GM19239 (cell line): ENCODE measurements at regions not wholly inside any gene's neighbourhood (a gene's known extent, or its start where the extent isn't known, plus 50 kb on each side); places are given as distances from the start of the nearest gene placed in this dataset.

ENCODE experiments used
- DNase-seq: peaks from one replicate; pipeline ENCODE4 v3.0.0; 2011; ENCODE audit warnings: low spot score; ENCODE audit not compliant: insufficient read length
- FAIRE-seq: peaks from 2 replicates; lab custom pipeline; 2011; peaks lifted over from hg19 to GRCh38; lab: Jason Lieb, UNC

GRCh38 chr2:160838147-160838546, 322.1 kb upstream of the TANK start:
- peak; percentile 4 for FAIRE-seq
- no peak for DNase-seq

GRCh38 chr2:160838691-160839090, 321.5 kb upstream of the TANK start:
- FAIRE-seq (no peak), DNase-seq (no peak)

- FAIRE-seq = no peak
Measured at GRCh38 chr2:160842286-160842685, 317.9 kb upstream of the TANK start.

DNA sequence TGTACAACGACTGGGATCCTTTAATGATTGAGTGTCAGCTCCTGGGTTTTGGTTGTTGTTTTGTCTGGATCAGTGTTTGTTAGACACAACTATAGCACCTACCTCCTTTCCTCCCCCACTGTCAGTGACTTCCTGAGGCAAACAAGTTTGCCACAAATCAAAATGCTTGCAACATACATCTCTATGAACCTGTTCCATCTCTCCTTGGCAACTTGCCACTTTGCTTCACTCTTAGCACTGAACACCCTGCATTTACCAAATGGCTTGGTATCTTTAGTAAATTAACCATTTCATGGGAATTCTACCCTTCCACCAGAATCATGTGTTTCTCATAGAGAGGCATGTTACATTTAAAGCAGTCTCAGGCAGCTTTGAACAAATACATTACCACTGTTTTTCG, 301.1 kb upstream of the TANK start:
- FAIRE-seq = no peak
- DNase-seq = no peak

More at GRCh38 chr2:160842286-160842685, 317.9 kb upstream of the TANK start:
- DNase-seq = no peak

DNA sequence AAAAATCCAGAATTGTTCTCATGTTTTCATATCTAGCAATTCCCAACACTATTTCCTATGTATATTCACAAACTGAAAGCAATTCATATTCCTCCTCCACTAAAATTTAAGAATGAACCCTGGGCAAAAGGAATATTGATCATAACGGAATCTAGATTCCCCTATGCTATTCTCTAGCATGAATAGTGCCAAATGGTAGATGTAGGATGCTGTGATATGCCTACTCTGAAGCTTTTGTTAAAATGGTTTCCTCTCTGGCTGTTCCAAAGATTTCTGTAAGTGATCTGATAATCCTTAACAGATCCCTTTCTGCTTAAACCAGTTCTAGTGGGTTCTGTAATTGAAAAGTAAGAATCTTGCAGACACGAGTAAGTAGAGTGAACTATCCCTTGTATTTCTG, 298.0 kb upstream of the TANK start:
- DNase-seq (no peak), FAIRE-seq (no peak)

- DNase-seq (no peak), FAIRE-seq (peak; percentile 14)
Measured at GRCh38 chr2:160868891-160869290, 291.3 kb upstream of the TANK start.

DNA sequence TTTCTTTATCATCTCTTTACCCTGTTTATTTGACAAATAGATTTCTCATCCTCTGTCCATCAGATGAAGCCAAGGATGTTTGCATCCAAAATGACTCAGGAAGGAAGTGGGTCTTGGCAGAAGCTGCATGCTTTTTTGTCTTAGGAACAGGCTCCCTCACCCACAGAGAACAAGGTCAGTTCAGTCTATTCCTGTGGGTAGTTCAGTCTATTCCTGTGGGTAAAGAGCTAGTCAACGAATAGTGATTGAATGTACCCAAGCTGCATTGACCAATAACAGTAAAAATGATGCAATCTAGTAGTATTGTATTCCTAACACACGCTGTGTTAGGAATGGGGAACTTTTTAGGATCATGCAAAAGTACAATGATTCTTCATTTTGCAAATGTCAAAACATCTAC, 290.8 kb upstream of the TANK start:
- DNase-seq = no peak
- no peak for FAIRE-seq

- FAIRE-seq = no peak
Measured at GRCh38 chr2:160870729-160871465, 289.3 kb upstream of the TANK start.

DNA sequence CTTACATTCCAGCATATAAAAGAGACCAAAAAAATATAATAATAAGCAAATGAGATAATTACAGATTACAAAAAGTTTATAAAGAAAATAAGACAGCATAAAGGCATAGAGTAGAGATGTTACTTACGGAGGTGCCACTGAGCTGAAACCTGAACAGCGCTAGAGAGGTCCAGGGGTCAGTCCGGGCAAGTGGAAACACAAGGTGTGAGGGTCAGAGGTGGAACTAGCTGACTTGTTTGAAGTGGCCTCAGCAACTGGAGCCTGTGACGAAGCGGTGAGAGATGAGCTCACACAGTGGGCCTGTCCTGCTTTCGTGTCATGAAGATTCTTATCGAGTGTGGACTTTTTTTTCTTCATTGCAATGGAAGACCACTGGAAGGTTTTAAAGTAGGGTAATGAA, 288.3 kb upstream of the TANK start:
- DNase-seq (no peak), FAIRE-seq (no peak)

More at GRCh38 chr2:160870729-160871465, 289.3 kb upstream of the TANK start:
- no peak for DNase-seq

DNA sequence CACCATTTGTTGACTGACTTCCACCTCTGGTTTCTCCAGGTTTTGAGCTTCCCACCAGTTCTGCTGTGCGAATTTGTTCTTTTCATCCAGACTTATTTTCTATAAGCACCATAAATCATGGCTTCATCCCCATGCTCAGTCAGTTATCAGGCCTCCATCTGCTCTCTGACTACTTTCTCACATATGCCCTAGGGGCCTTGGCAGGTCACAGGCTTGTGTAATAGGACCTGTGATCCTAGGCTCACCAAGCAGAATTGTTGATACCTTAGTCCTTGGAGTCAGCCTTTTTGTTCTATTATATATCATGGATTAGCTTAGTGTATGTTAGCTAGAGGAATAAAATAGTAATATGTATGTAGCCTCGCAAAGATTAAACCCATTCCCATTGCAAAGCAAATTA, 284.2 kb upstream of the TANK start:
- no peak for DNase-seq

DNA sequence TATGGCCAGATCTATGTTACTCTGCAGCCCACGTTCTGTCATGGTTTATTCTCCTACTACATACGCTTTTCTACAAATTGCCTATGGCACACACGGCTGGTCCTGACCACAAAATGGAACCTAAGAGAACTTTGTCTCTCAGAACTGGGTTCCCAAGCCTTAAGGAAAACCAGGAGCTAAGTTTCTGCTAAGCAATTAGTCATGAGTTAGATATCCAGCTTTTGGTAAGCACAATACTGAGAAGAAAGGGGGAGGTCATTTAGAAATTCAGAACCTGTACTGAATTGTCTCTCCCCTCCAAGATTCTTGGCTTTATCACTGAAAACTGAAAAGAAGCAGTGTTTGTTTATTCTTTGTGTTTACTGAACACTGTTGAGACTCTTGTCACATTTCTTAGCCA, 283.5 kb upstream of the TANK start:
- DNase-seq = no peak
- FAIRE-seq = no peak

More for the DNA sequence above, 284.2 kb upstream of the TANK start:
- FAIRE-seq = no peak

- no peak for FAIRE-seq
- no peak for DNase-seq
Measured at GRCh38 chr2:160878618-160879017, 281.6 kb upstream of the TANK start.

GRCh38 chr2:160882906-160883305, 277.3 kb upstream of the TANK start:
- FAIRE-seq (no peak), DNase-seq (no peak)

DNA sequence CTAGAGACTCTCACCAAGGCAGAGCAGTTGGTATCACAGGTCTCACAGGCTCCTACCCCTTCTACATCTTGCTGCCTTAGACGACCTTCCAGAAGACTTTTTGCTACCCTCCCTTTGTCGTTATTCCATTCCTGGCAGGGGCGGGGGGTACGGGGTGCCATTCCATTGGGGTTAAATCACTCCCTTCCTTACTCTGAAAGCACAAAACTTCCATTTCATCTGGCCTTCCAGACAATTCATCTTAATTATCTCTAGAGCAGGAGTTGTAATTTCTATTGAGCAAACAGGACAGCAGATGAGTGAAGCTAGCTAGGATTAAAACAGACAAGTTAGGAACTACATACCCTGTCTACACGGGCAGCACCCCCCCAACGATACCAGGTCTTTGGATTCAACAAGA, 276.2 kb upstream of the TANK start:
- no peak for FAIRE-seq
- DNase-seq = no peak

DNA sequence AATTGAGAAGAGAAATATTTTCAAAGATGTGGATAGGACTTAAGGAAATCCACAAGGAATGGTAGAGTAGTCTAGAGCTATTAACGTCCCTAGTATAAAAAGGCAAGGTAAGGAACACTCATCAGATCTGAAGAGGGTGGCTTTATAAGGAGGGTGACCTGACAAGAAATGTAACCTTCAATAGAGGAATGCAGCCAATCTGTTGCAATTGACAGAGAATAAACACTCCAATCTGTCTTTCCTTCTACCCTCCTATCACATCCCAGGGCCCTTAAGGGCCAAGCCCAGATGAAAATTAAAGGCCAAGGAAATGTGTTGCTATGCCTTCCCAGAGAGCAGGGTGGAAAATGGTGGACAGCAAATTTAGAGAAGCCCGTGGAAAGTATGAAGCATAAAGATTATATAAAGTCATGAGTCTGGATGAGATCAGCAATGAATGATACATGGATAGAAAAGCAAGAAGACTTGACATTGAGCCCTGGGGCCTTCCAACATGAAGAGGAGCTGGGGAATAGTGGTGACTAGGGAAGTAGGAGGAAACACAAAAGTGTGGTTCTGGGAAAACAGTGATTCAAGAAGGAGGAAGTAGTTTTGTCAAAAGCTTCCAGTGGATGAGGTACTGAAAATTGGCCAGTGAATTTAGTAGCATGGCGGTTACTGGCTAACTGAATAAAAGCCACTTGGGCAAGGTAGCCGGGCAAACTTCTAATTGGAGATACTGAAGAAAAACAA, 270.6 kb upstream of the TANK start:
- DNase-seq (no peak), FAIRE-seq (no peak)

DNA sequence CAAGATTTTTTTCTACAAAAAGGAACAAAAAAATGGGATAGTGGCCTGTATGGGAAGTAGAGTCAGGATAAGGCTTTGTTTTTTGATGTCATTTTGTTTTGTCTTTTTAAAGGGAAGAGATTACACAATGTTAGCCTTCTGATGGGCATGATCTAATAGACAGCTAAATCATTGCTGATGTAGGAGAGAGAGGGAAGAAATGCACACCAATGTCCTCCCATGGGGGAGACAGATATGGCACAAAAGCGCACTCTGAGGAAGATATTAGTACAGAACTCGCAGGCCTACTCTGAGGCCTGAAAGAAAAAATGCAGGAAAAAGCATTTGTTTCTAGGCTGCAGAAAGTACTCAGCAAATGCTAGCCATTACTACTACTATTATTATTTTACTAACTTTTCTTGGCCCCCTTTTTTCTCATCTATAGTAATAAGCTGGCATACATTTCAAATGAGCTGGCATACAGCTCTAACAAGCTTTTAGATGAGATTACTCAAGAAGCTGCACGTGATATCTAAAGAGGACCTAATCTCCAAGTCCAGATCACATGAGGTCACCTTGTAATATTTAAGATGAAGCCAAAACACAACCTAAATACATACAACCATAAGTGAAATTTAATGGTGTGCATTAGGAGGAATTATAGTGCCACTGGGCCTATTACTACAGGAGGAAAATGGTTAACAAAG, 269.4 kb upstream of the TANK start:
- no peak for FAIRE-seq

GRCh38 chr2:160891353-160891740, 268.9 kb upstream of the TANK start:
- no peak for DNase-seq
- FAIRE-seq = no peak

More for the DNA sequence above, 269.4 kb upstream of the TANK start:
- no peak for DNase-seq

DNA sequence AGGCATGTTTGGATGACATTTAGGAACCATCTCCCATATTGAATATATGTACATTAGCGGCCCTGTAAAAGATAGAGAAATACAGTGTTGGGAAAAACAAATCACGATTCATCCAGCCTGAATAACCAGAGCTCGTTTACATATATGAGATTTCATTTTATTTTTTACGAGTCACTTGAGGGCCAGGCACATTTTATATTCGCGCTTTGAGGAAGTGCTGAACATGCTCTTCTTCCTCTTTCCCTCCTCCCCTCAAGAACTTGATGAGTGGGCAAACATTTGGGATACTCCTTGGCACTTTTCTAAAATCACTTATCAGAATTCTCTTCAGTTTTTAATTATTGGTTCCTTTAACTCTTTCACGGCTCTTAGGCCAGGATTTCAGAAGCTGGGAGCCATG, 268.0 kb upstream of the TANK start:
- DNase-seq (no peak), FAIRE-seq (no peak)

GRCh38 chr2:160893581-160893980, 266.6 kb upstream of the TANK start:
- DNase-seq = no peak
- no peak for FAIRE-seq

DNA sequence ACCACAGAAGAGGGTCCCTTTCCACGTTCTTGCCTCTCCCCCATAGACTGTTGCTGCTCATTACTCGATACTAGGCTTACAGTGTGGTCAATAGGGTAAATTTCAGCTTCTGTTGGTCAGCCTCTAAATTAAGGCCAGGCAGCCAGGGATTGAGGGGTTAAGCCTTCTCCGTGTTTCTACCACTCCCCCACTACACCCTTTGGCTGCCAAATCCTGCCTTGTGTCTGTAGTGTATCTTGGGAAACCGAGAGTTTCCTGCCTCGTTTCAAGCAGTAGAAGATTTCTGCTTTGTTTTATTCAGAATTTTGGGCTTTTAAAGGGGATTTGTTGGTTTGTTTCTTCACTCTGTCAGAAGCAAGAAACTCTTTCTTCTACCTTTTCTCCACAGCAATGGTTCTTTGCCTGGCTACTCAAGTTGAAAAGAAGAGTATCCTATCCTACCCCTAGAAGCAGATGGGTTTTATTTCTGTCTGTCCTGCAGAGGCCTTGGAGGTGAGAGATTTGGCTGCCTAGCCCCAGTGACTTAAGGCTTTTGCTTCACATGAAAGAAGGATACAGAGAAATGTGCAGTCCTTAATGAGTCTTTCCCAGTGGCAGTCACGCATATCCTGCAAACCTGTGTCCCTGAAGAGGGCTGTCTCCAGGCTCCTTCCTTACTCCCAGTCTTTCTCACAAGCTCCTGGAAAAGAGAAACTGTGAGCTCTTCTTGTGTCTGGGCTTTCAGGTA, 261.5 kb upstream of the TANK start:
- FAIRE-seq (no peak), DNase-seq (no peak)

DNA sequence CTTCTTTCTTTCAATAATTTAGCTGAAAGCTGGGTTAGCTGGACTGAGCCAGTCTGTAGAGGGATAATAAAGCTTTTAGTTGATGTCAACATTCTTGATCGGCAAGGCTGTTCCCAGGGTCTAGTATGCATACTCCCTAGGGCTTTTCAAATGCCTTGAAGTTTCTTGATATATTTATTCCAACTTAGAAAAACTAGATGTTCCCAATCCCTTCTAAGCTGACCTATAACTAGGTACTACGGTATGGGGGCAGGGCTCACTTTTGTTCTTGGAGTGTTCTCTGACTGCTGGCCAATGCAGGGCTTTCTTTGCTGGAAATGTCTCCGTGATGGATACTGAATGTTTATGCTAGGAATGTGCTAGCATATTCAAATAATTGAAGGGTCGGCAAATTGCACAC, 258.6 kb upstream of the TANK start:
- FAIRE-seq (no peak), DNase-seq (no peak)
